ENCODE measurements at regions not wholly inside any gene's neighbourhood (a gene's known extent, or its start where the extent isn't known, plus 50 kb on each side); places are given as distances from the start of the nearest gene placed in this dataset.

GRCh38 chr5:105687493-105687892 is 1983.2 kb downstream of the EFNA5 start:
- no peak for TF ChIP-seq CTCF (IDR thresholded peaks at IDR 0.05)
- no peaks in the 10 kb centered on the region for H3K9me3 ChIP-seq
- ATAC-seq (no peak), DNase-seq (no peak)
- H3K27ac ChIP-seq: no peak overlapping the region
- intact Hi-C loops (cut with DNase I): no loop called here
- no peak overlapping the region for H3K4me3 ChIP-seq
- H3K27me3 ChIP-seq: no peaks in the 10 kb centered on the region
- no peaks in the 10 kb centered on the region for H3K36me3 ChIP-seq
- H3K4me1 ChIP-seq: no peaks in the 10 kb centered on the region

- no peak for DNase-seq
- H3K4me3 ChIP-seq: no peak overlapping the region
- H3K4me1 ChIP-seq: no peaks in the 10 kb centered on the region
- TF ChIP-seq CTCF (IDR thresholded peaks at IDR 0.05): no peak
- no peak for ATAC-seq
- no peaks in the 10 kb centered on the region for H3K9me3 ChIP-seq
- H3K36me3 ChIP-seq: no peaks in the 10 kb centered on the region
- intact Hi-C loops (cut with DNase I): no loop called here
- no peak overlapping the region for H3K27ac ChIP-seq
- no peaks in the 10 kb centered on the region for H3K27me3 ChIP-seq
These were observed 1984.9 kb downstream of the EFNA5 start for GRCh38 chr5:105685884-105686283.

- ATAC-seq (no peak), DNase-seq (no peak)
- Histone ChIP-seq H3K36me3 (no peaks in the 10 kb centered on the region), H3K27ac (no peak overlapping the region), H3K4me3 (no peak overlapping the region), H3K27me3 (no peaks in the 10 kb centered on the region), H3K4me1 (no peaks in the 10 kb centered on the region), H3K9me3 (no peaks in the 10 kb centered on the region)
- intact Hi-C loops (cut with DNase I): no loop called here
- TF ChIP-seq CTCF (IDR thresholded peaks at IDR 0.05): no peak
These were observed 1985.9 kb downstream of the EFNA5 start for GRCh38 chr5:105684799-105685198.

- H3K27ac ChIP-seq: no peak overlapping the region
- no peak for TF ChIP-seq CTCF (IDR thresholded peaks at IDR 0.05)
- H3K27me3 ChIP-seq: no peaks in the 10 kb centered on the region
- no peaks in the 10 kb centered on the region for H3K9me3 ChIP-seq
- ATAC-seq: no peak
- H3K36me3 ChIP-seq: no peaks in the 10 kb centered on the region
- intact Hi-C loops (cut with DNase I): no loop called here
- no peaks in the 10 kb centered on the region for H3K4me1 ChIP-seq
- no peak overlapping the region for H3K4me3 ChIP-seq
- DNase-seq: no peak
These were observed 1989.8 kb downstream of the EFNA5 start for GRCh38 chr5:105680858-105681475.

- Histone ChIP-seq H3K4me3 (no peak overlapping the region), H3K4me1 (no peaks in the 10 kb centered on the region), H3K27me3 (no peaks in the 10 kb centered on the region), H3K36me3 (no peaks in the 10 kb centered on the region), H3K27ac (no peak overlapping the region), H3K9me3 (no peaks in the 10 kb centered on the region)
- TF ChIP-seq CTCF (IDR thresholded peaks at IDR 0.05): no peak
- DNase-seq (no peak), ATAC-seq (no peak)
- intact Hi-C loops (cut with DNase I): no loop called here
These were observed 1993.4 kb downstream of the EFNA5 start for GRCh38 chr5:105677291-105677690.

- intact Hi-C loops (cut with DNase I): no loop called here
- DNase-seq: no peak
- no peak for ATAC-seq
- Histone ChIP-seq H3K9me3 (no peaks in the 10 kb centered on the region), H3K4me3 (no peak overlapping the region), H3K27me3 (no peaks in the 10 kb centered on the region), H3K4me1 (no peaks in the 10 kb centered on the region), H3K27ac (no peak overlapping the region), H3K36me3 (no peaks in the 10 kb centered on the region)
- TF ChIP-seq CTCF (IDR thresholded peaks at IDR 0.05): no peak
These were observed 2000.1 kb downstream of the EFNA5 start for GRCh38 chr5:105670596-105670995.
